H9 (cell line): ENCODE measurements at regions not wholly inside any gene's neighbourhood (a gene's known extent, or its start where the extent isn't known, plus 50 kb on each side); places are given as distances from the start of the nearest gene placed in this dataset.

ENCODE experiments used
- DNase-seq: peaks from one replicate; pipeline ENCODE4 v3.0.0-alpha.2; 2017
- H2AFZ ChIP-seq: one replicate; pipeline ENCODE4 v1.6.1; 2013; ENCODE audit warnings: mild to moderate bottlenecking, low read length, control low read depth, moderate library complexity
- H2AK5ac ChIP-seq: 2 replicates; pipeline ENCODE4 v1.6.1; 2013; ENCODE audit warnings: low read length, control low read depth, mixed read lengths; ENCODE audit not compliant: insufficient read length
- H2BK120ac ChIP-seq: one replicate; pipeline ENCODE4 v1.6.1; 2013; ENCODE audit warnings: low read depth, mild to moderate bottlenecking, low read length, control low read depth, inconsistent platforms; ENCODE audit not compliant: poor library complexity, severe bottlenecking
- H2BK12ac ChIP-seq: 2 replicates; pipeline ENCODE4 v1.6.1; 2013; ENCODE audit warnings: low read length, control low read depth, mixed read lengths, low read depth; ENCODE audit not compliant: insufficient read length
- H2BK15ac ChIP-seq: 2 replicates; pipeline ENCODE4 v1.6.1; 2013; ENCODE audit warnings: low read depth, low read length, control low read depth
- H2BK20ac ChIP-seq: one replicate; pipeline ENCODE4 v1.6.1; 2013; ENCODE audit warnings: low read depth, mild to moderate bottlenecking, low read length, control low read depth, inconsistent platforms; ENCODE audit not compliant: poor library complexity, severe bottlenecking
- H2BK5ac ChIP-seq: 2 replicates; pipeline ENCODE4 v1.6.1; 2013; ENCODE audit warnings: low read length, control low read depth, mixed read lengths; ENCODE audit not compliant: insufficient read length
- H3K14ac ChIP-seq: 2 replicates; pipeline ENCODE4 v1.6.1; 2013; ENCODE audit warnings: low read length, control low read depth; ENCODE audit not compliant: insufficient read depth
- H3K18ac ChIP-seq: 2 replicates; pipeline ENCODE4 v1.6.1; 2013; ENCODE audit warnings: low read depth, mild to moderate bottlenecking, mixed read lengths, low read length, control low read depth; ENCODE audit not compliant: insufficient read length
- H3K23ac ChIP-seq: 2 replicates; pipeline ENCODE4 v1.6.1; 2013; ENCODE audit warnings: low read length, control low read depth, mixed read lengths, low read depth; ENCODE audit not compliant: insufficient read length
- H3K23me2 ChIP-seq: 2 replicates; pipeline ENCODE4 v1.6.1; 2013; ENCODE audit warnings: low read depth, mild to moderate bottlenecking, mixed read lengths, low read length, control low read depth; ENCODE audit not compliant: insufficient read length, poor library complexity, severe bottlenecking
- H3K27ac ChIP-seq: 2 replicates; pipeline ENCODE4 v1.5.1; 2013; ENCODE audit warnings: low read length, control low read depth, mixed read lengths, low read depth; ENCODE audit not compliant: insufficient read length
- H3K27me3 ChIP-seq: 2 replicates; pipeline ENCODE4 v1.6.1; 2013; ENCODE audit warnings: low read length, control low read depth, inconsistent platforms; ENCODE audit not compliant: insufficient read depth
- H3K4ac ChIP-seq: 2 replicates; pipeline ENCODE4 v1.6.1; 2013; ENCODE audit warnings: low read depth, mild to moderate bottlenecking, control low read depth, inconsistent platforms, low read length, moderate library complexity
- H3K4me1 ChIP-seq: 2 replicates; pipeline ENCODE4 v1.6.1; 2013; ENCODE audit warnings: low read length, control low read depth, inconsistent platforms; ENCODE audit not compliant: insufficient read depth
- H3K4me2 ChIP-seq: 2 replicates; pipeline ENCODE4 v1.6.1; 2013; ENCODE audit warnings: low read length, control low read depth, mixed read lengths; ENCODE audit not compliant: insufficient read length, insufficient read depth
- H3K56ac ChIP-seq: 2 replicates; pipeline ENCODE4 v1.6.1; 2013; ENCODE audit warnings: low read depth, mild to moderate bottlenecking, mixed read lengths, low read length, control low read depth; ENCODE audit not compliant: insufficient read length
- H3K79me1 ChIP-seq: 2 replicates; pipeline ENCODE4 v1.6.1; 2013; ENCODE audit warnings: low read depth, mild to moderate bottlenecking, moderate library complexity, low read length, control low read depth, inconsistent platforms; ENCODE audit not compliant: insufficient read depth, poor library complexity, severe bottlenecking
- H3K79me2 ChIP-seq: 2 replicates; pipeline ENCODE4 v1.6.1; 2013; ENCODE audit warnings: low read length, control low read depth, inconsistent platforms; ENCODE audit not compliant: insufficient read depth
- H3K9ac ChIP-seq: 2 replicates; pipeline ENCODE4 v1.6.1; 2013; ENCODE audit warnings: low read length, control low read depth, mixed read lengths; ENCODE audit not compliant: insufficient read length; ENCODE audit errors: extremely low read depth
- H3K9me3 ChIP-seq: one replicate; pipeline ENCODE4 v1.6.1; 2013; ENCODE audit warnings: low read depth, low read length, inconsistent platforms; ENCODE audit not compliant: control insufficient read depth
- H3T11ph ChIP-seq: one replicate; pipeline ENCODE4 v1.6.1; 2013; ENCODE audit warnings: mild to moderate bottlenecking, low read length, control low read depth, inconsistent platforms
- H4K20me1 ChIP-seq: one replicate; pipeline ENCODE4 v1.6.1; 2013; ENCODE audit not compliant: control insufficient read depth, insufficient read length, insufficient read depth
- H4K5ac ChIP-seq: 2 replicates; pipeline ENCODE4 v1.6.1; 2013; ENCODE audit warnings: low read depth, mild to moderate bottlenecking, mixed read lengths, low read length, control low read depth; ENCODE audit not compliant: insufficient read length
- H4K8ac ChIP-seq: replicated peaks from 2 replicates; pipeline ENCODE4 v1.6.1; 2013; ENCODE audit warnings: low read length, control low read depth, mixed read lengths, low read depth; ENCODE audit not compliant: insufficient read length
- H4K91ac ChIP-seq: 2 replicates; pipeline ENCODE4 v1.6.1; 2013; ENCODE audit warnings: low read depth, mild to moderate bottlenecking, moderate library complexity, mixed read lengths, low read length, control low read depth; ENCODE audit not compliant: insufficient read length
- H3K27ac Mint-ChIP-seq, 3 experiments: 2 replicates in 2 of 3; 3 replicates in 1 of 3; pipeline ENCODE4 v1.8.0; 2020 to 2021; ENCODE audit warnings: mixed read lengths in 3 of 3, mild to moderate bottlenecking in 1 of 3, moderate library complexity in 1 of 3
- H3K27me3 Mint-ChIP-seq: 2 replicates; pipeline ENCODE4 v1.8.0; 2021; ENCODE audit warnings: low read depth, mild to moderate bottlenecking, moderate library complexity, mixed read lengths
- H3K36me3 Mint-ChIP-seq, 3 experiments: 2 replicates in 2 of 3; 3 replicates in 1 of 3; pipeline ENCODE4 v1.8.0; 2020 to 2021; ENCODE audit warnings: low read depth in 3 of 3, mixed read lengths in 3 of 3; ENCODE audit not compliant: insufficient read depth in 1 of 3
- H3K4me1 Mint-ChIP-seq, 2 experiments: 2 replicates each; pipeline ENCODE4 v1.8.0; 2020; ENCODE audit warnings: mixed read lengths in 2 of 2
- H3K4me3 Mint-ChIP-seq, 2 experiments: 2 replicates in 1 of 2; 3 replicates in 1 of 2; pipeline ENCODE4 v1.8.0; 2020 to 2021; ENCODE audit warnings: mild to moderate bottlenecking in 2 of 2, mixed read lengths in 2 of 2, moderate library complexity in 1 of 2
- H3K9me3 Mint-ChIP-seq, 2 experiments: 2 replicates in 1 of 2; 3 replicates in 1 of 2; pipeline ENCODE4 v1.8.0; 2020; ENCODE audit warnings: mild to moderate bottlenecking in 2 of 2, mixed read lengths in 2 of 2, moderate library complexity in 1 of 2
- CTCF ChIP-seq: fragments of 200-600 bp; sonication (generic); conservative IDR thresholded peaks from 3 replicates; pipeline ENCODE4 v1.8.0; 2021; ENCODE audit warnings: antibody characterized with exemption, mild to moderate bottlenecking
- WGBS: extraction: QIAGEN DNeasy Blood & Tissue Kit; methylation state at CpG from one replicate; pipeline ENCODE4 v1.1.7; 2013; ENCODE audit warnings: missing lambda C conversion rate, low lambda C conversion rate, mixed read lengths; ENCODE audit not compliant: insufficient read length; ENCODE audit errors: extremely low coverage; 5-methylcytosine and 5-hydroxymethylcytosine counted together

GRCh38 chr3:153337369-153337768 is 175.3 kb downstream of the RAP2B start:
- H3K27ac Mint-ChIP-seq = no peak overlapping the region
- no CpG with 5 or more reads among the region's 3 CpGs for WGBS

More at GRCh38 chr3:153337369-153337768, 175.3 kb downstream of the RAP2B start:
- Histone ChIP-seq H3K23ac (no peak overlapping the region), H3K4me1 (no peaks in the 10 kb centered on the region), H2BK120ac (no peak overlapping the region), H3K4me2 (no peak overlapping the region), H3K27me3 (no peaks in the 10 kb centered on the region), H2BK12ac (no peak overlapping the region), H3K56ac (no peak overlapping the region), H3K4ac (no peak overlapping the region), H3K9me3 (peaks cover 7% of the 10 kb centered on the region), H3K79me2 (no peaks in the 10 kb centered on the region), H2BK5ac (no peak overlapping the region), H2AK5ac (no peak overlapping the region), H2AFZ (no peak overlapping the region), H3K9ac (no peak overlapping the region), H3K23me2 (no peaks in the 10 kb centered on the region), H3K27ac (no peak overlapping the region), H3K79me1 (no peaks in the 10 kb centered on the region), H4K5ac (no peak overlapping the region), H4K91ac (no peak overlapping the region), H2BK15ac (no peak overlapping the region), H4K20me1 (no peaks in the 10 kb centered on the region), H3K14ac (no peak overlapping the region), H4K8ac (no peak overlapping the region), H3T11ph (no peak overlapping the region), H3K18ac (no peak overlapping the region), H2BK20ac (no peak overlapping the region)
- Mint-ChIP-seq H3K9me3 (peaks cover 18 to 24% of the 10 kb centered on the region in 2 experiments), H3K36me3 (peaks cover 11 to 19% (median 12%) of the 10 kb centered on the region in 3 experiments), H3K27me3 (peaks cover 6% of the 10 kb centered on the region), H3K4me1 (no peaks in the 10 kb centered on the region), H3K4me3 (no peak overlapping the region)
- no peak for DNase-seq
- no peak for TF ChIP-seq CTCF
